ENCODE measurements at regions not wholly inside any gene's neighbourhood (a gene's known extent, or its start where the extent isn't known, plus 50 kb on each side); places are given as distances from the start of the nearest gene placed in this dataset.

- DNase-seq (peak in 5 of 10 donors; percentile 7 to 62 (median 43)), ATAC-seq (no peak)
- H3K36me3 Mint-ChIP-seq: peaks cover 0 to 2% (median 0%) of the 10 kb centered on the region in 3 donors
- POLR2A ChIA-PET: no interaction called here
- no peaks in the 10 kb centered on the region for H3K9me3 Mint-ChIP-seq
- peaks cover 0 to 3% (median 0%) of the 10 kb centered on the region in 5 donors for H3K27me3 Mint-ChIP-seq
- peaks cover 34 to 69% (median 60%) of the 10 kb centered on the region in 4 donors for H3K4me1 Mint-ChIP-seq
- H3K4me3 Mint-ChIP-seq: peak overlapping the region; percentile 16 to 92 (median 64)
- H3K27ac Mint-ChIP-seq: peak overlapping the region; percentile 23 to 90 (median 70)
These were observed 415.5 kb downstream of the PCNX1 start for GRCh38 chr14:71322655-71323250.

GRCh38 chr14:71324767-71325272 lies 417.6 kb downstream of the PCNX1 start:
- peaks cover 34 to 80% (median 68%) of the 10 kb centered on the region in 4 donors for H3K4me1 Mint-ChIP-seq
- ATAC-seq (peak; percentile 18 to 24), DNase-seq (peak in 8 of 10 donors; percentile 33 to 69 (median 50))
- H3K36me3 Mint-ChIP-seq: peaks cover 0 to 2% (median 0%) of the 10 kb centered on the region in 3 donors
- POLR2A ChIA-PET: interaction anchor here (0.7 kb wide), 1 partner anchor 424 kb away, joined by 3 read pairs; no protein-coding TSS in a partner anchor
- peak overlapping the region; percentile 38 to 76 (median 68) for H3K4me3 Mint-ChIP-seq
- H3K9me3 Mint-ChIP-seq: no peaks in the 10 kb centered on the region
- peaks cover 0 to 3% (median 0%) of the 10 kb centered on the region in 5 donors for H3K27me3 Mint-ChIP-seq
- H3K27ac Mint-ChIP-seq: peak overlapping the region; percentile 17 to 86 (median 64)

- Mint-ChIP-seq H3K36me3 (peaks cover 0 to 11% (median 9%) of the 10 kb centered on the region in 3 donors), H3K27ac (peak overlapping the region in 2 of 10 donors; percentile 27 to 68), H3K9me3 (no peaks in the 10 kb centered on the region), H3K27me3 (no peaks in the 10 kb centered on the region), H3K4me1 (peaks cover 37 to 88% (median 73%) of the 10 kb centered on the region in 4 donors), H3K4me3 (no peak overlapping the region)
- ATAC-seq: no peak
- POLR2A ChIA-PET: interaction anchor here (0.6 kb wide), 1 partner anchor 306 kb away, joined by 6 read pairs; no protein-coding TSS in a partner anchor
- no peak for DNase-seq
These were observed 420.4 kb downstream of the PCNX1 start for GRCh38 chr14:71327691-71328090.

GRCh38 chr14:71328183-71328582 lies 420.9 kb downstream of the PCNX1 start:
- peaks cover 32 to 87% (median 68%) of the 10 kb centered on the region in 4 donors for H3K4me1 Mint-ChIP-seq
- H3K4me3 Mint-ChIP-seq: no peak overlapping the region
- peaks cover 0 to 11% (median 9%) of the 10 kb centered on the region in 3 donors for H3K36me3 Mint-ChIP-seq
- no peaks in the 10 kb centered on the region for H3K27me3 Mint-ChIP-seq
- ATAC-seq (no peak), DNase-seq (no peak)
- H3K9me3 Mint-ChIP-seq: peaks cover 0 to under 1% (median 0%) of the 10 kb centered on the region in 9 donors
- H3K27ac Mint-ChIP-seq: peak overlapping the region in 2 of 10 donors; percentile 59 to 68
- POLR2A ChIA-PET: interaction anchor here (0.6 kb wide), 1 partner anchor 306 kb away, joined by 6 read pairs; no protein-coding TSS in a partner anchor

GRCh38 chr14:71328954-71329353 lies 421.7 kb downstream of the PCNX1 start:
- DNase-seq (no peak), ATAC-seq (no peak)
- H3K27me3 Mint-ChIP-seq: no peaks in the 10 kb centered on the region
- POLR2A ChIA-PET: no interaction called here
- peaks cover 0 to 8% (median 0%) of the 10 kb centered on the region in 9 donors for H3K9me3 Mint-ChIP-seq
- peaks cover 0 to 17% (median 9%) of the 10 kb centered on the region in 3 donors for H3K36me3 Mint-ChIP-seq
- peaks cover 37 to 87% (median 71%) of the 10 kb centered on the region in 4 donors for H3K4me1 Mint-ChIP-seq
- no peak overlapping the region for H3K4me3 Mint-ChIP-seq
- H3K27ac Mint-ChIP-seq: no peak overlapping the region

GRCh38 chr14:71331403-71331802 lies 424.1 kb downstream of the PCNX1 start:
- DNase-seq: no peak
- Mint-ChIP-seq H3K36me3 (peaks cover 5 to 22% (median 9%) of the 10 kb centered on the region in 3 donors), H3K4me3 (peak overlapping the region in 1 of 10 donors; percentile 19), H3K27me3 (no peaks in the 10 kb centered on the region), H3K4me1 (peaks cover 25 to 73% (median 50%) of the 10 kb centered on the region in 4 donors), H3K9me3 (peaks cover 0 to 9% (median 0%) of the 10 kb centered on the region in 9 donors), H3K27ac (peak overlapping the region in 1 of 10 donors; percentile 29)
- POLR2A ChIA-PET: interaction anchor here (0.7 kb wide), 1 partner anchor 10 kb away, joined by 3 read pairs; no protein-coding TSS in a partner anchor
- ATAC-seq: no peak

GRCh38 chr14:71332476-71332875 lies 425.2 kb downstream of the PCNX1 start:
- ATAC-seq (no peak), DNase-seq (no peak)
- H3K4me1 Mint-ChIP-seq: peaks cover 30 to 68% (median 54%) of the 10 kb centered on the region in 4 donors
- H3K27me3 Mint-ChIP-seq: no peaks in the 10 kb centered on the region
- H3K27ac Mint-ChIP-seq: no peak overlapping the region
- peaks cover 13 to 26% (median 17%) of the 10 kb centered on the region in 3 donors for H3K36me3 Mint-ChIP-seq
- POLR2A ChIA-PET: no interaction called here
- H3K9me3 Mint-ChIP-seq: peaks cover 0 to 9% (median 0%) of the 10 kb centered on the region in 9 donors
- H3K4me3 Mint-ChIP-seq: no peak overlapping the region

- ATAC-seq (no peak), DNase-seq (no peak)
- Mint-ChIP-seq H3K4me3 (peak overlapping the region in 1 of 10 donors; percentile 1), H3K9me3 (peaks cover 0 to 9% (median 0%) of the 10 kb centered on the region in 9 donors), H3K36me3 (peaks cover 20 to 27% (median 22%) of the 10 kb centered on the region in 3 donors), H3K27ac (peak overlapping the region in 1 of 10 donors; percentile 60), H3K4me1 (peaks cover 28 to 62% (median 47%) of the 10 kb centered on the region in 4 donors), H3K27me3 (no peaks in the 10 kb centered on the region)
- POLR2A ChIA-PET: interaction anchor here (0.5 kb wide), 1 partner anchor 192 kb away, joined by 4 read pairs; no protein-coding TSS in a partner anchor
These were observed 426.4 kb downstream of the PCNX1 start for GRCh38 chr14:71333705-71334104.

- H3K27ac Mint-ChIP-seq: peak overlapping the region in 4 of 10 donors; percentile 2 to 61 (median 31)
These were observed 429.4 kb downstream of the PCNX1 start for GRCh38 chr14:71336489-71337192.

GRCh38 chr14:71338153-71338552 lies 430.9 kb downstream of the PCNX1 start:
- no peak for ATAC-seq
- H3K36me3 Mint-ChIP-seq: peaks cover 13 to 24% (median 20%) of the 10 kb centered on the region in 3 donors
- POLR2A ChIA-PET: no interaction called here
- peaks cover 29 to 58% (median 44%) of the 10 kb centered on the region in 4 donors for H3K4me1 Mint-ChIP-seq
- H3K27ac Mint-ChIP-seq: peak overlapping the region in 1 of 10 donors; percentile 5
- no peak for DNase-seq
- H3K9me3 Mint-ChIP-seq: peaks cover 0 to 9% (median 0%) of the 10 kb centered on the region in 9 donors
- no peak overlapping the region for H3K4me3 Mint-ChIP-seq
- no peaks in the 10 kb centered on the region for H3K27me3 Mint-ChIP-seq

More at GRCh38 chr14:71336489-71337192, 429.4 kb downstream of the PCNX1 start:
- peaks cover 25 to 60% (median 45%) of the 10 kb centered on the region in 4 donors for H3K4me1 Mint-ChIP-seq
- peaks cover 13 to 26% (median 20%) of the 10 kb centered on the region in 3 donors for H3K36me3 Mint-ChIP-seq
- no peak for ATAC-seq
- H3K27me3 Mint-ChIP-seq: no peaks in the 10 kb centered on the region
- H3K4me3 Mint-ChIP-seq: no peak overlapping the region
- peaks cover 0 to 9% (median 0%) of the 10 kb centered on the region in 9 donors for H3K9me3 Mint-ChIP-seq
- DNase-seq: no peak
- POLR2A ChIA-PET: no interaction called here

GRCh38 chr14:71339650-71340415 lies 432.6 kb downstream of the PCNX1 start:
- no peak for ATAC-seq
- H3K27ac Mint-ChIP-seq: peak overlapping the region in 2 of 10 donors; percentile 9 to 13
- peaks cover 27 to 59% (median 47%) of the 10 kb centered on the region in 4 donors for H3K4me1 Mint-ChIP-seq

More at GRCh38 chr14:71339650-71340415, 432.6 kb downstream of the PCNX1 start:
- POLR2A ChIA-PET: no interaction called here
- H3K27me3 Mint-ChIP-seq: no peaks in the 10 kb centered on the region
- DNase-seq: no peak
- peaks cover 0 to 4% (median 0%) of the 10 kb centered on the region in 9 donors for H3K9me3 Mint-ChIP-seq
- H3K36me3 Mint-ChIP-seq: peaks cover 13 to 20% (median 14%) of the 10 kb centered on the region in 3 donors
- H3K4me3 Mint-ChIP-seq: no peak overlapping the region

Measured in naive thymus-derived CD8-positive, alpha-beta T cell (primary cell).